ENCODE measurements at regions not wholly inside any gene's neighbourhood (a gene's known extent, or its start where the extent isn't known, plus 50 kb on each side); places are given as distances from the start of the nearest gene placed in this dataset.

DNA sequence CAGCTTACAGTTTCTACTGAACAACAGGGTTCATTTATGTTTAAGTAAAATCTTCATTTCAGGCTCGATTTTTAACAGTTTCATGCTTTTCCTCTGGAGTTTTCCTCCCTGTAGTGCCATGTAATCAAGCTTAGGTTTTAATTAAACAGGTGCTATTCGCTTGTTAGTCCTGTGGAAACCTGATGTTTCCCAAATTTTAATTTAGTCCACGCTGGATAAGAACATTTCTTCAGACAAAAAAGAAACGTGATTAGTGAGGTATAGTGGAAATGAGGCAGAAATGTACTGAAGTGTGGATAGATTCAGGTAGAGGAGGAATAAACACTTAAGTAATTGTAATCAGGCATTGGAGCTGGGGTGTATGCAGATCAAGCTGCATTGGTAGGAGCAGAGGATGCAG lies 1217.5 kb downstream of the AACS start:
- WGBS, 2 experiments (ENCODE audit: extremely low coverage in 1 of 2, insufficient coverage in 1 of 2, insufficient read length in 1 of 2, insufficient replicate concordance in 2 of 2, low coverage in 1 of 2, low lambda C conversion rate in 2 of 2, missing lambda C conversion rate in 1 of 2), result 82% methylated on average over 4 of the region's 4 CpGs; no CpG with 5 or more reads in 1 of the 2 experiments
- H3K4me2 ChIP-seq (ENCODE audit: insufficient read depth in 1 of 2, low read depth in 2 of 2, low read length in 2 of 2), result no peak overlapping the region
- peaks cover 0 to 3% (median 0%) of the 10 kb centered on the region in 4 experiments; a peak in 1 of 8 replicates for H3K36me3 ChIP-seq (ENCODE audit: control insufficient read depth in 2 of 4, insufficient read depth in 4 of 4, low read length in 3 of 4)
- no peak overlapping the region for H4K5ac ChIP-seq (ENCODE audit: insufficient read length, low read depth, low read length)
- no peaks in the 10 kb centered on the region for H3K23me2 ChIP-seq (ENCODE audit: low read depth, low read length)
- no peak overlapping the region for H2BK12ac ChIP-seq (ENCODE audit: low read depth, low read length)
- no peak overlapping the region for H3K4ac ChIP-seq (replicated peaks; ENCODE audit: insufficient read length, low read depth, low read length)
- no peaks in the 10 kb centered on the region for H3K79me2 ChIP-seq (ENCODE audit: control insufficient read depth in 1 of 2, insufficient read depth in 2 of 2, low read length in 2 of 2)
- ChIA-PET POLR2A (ENCODE audit: partially characterized antibody) (no interaction called here), CTCF (ENCODE audit: partially characterized antibody) (no interaction called here)
- no peaks in the 10 kb centered on the region for H4K20me1 ChIP-seq (replicated peaks in 1 of 2; ENCODE audit: control insufficient read depth in 1 of 2, insufficient read depth in 2 of 2, low read length in 2 of 2)
- no peak overlapping the region for H3K9ac ChIP-seq (replicated peaks in 1 of 4; ENCODE audit: extremely low read depth in 1 of 4, low read depth in 3 of 4, low read length in 3 of 4)
- no peak overlapping the region for H3K27ac ChIP-seq (ENCODE audit: low read depth, low read length)
- H3K23ac ChIP-seq (ENCODE audit: insufficient read length), result no peak overlapping the region
- no peak overlapping the region for H3K18ac ChIP-seq (ENCODE audit: extremely low read depth, low read length)
- no peak overlapping the region for H2AFZ ChIP-seq (ENCODE audit: low read length)
- no peak overlapping the region for H3K14ac ChIP-seq (ENCODE audit: insufficient read length)
- H4K91ac ChIP-seq (replicated peaks; ENCODE audit: insufficient read length, low read length), result no peak overlapping the region
- H2BK120ac ChIP-seq (replicated peaks; ENCODE audit: low read depth, low read length), result no peak overlapping the region
- H3K79me1 ChIP-seq (ENCODE audit: low read depth, low read length), result no peaks in the 10 kb centered on the region
- no peaks in the 10 kb centered on the region for H3K27me3 ChIP-seq (replicated peaks in 1 of 4; ENCODE audit: control insufficient read depth in 3 of 4, extremely low read depth in 1 of 4, insufficient read depth in 3 of 4, low read length in 3 of 4)
- no peak overlapping the region for H4K8ac ChIP-seq (ENCODE audit: extremely low read depth, insufficient read depth, low read length)
- DNase-seq (ENCODE audit: low read depth in 1 of 2, low spot score in 2 of 2) (no peak), FAIRE-seq (no peak)
- H3K4me1 ChIP-seq (replicated peaks in 1 of 4; ENCODE audit: control insufficient read depth in 3 of 4, insufficient read depth in 4 of 4, low read length in 3 of 4), result no peaks in the 10 kb centered on the region
- H2BK15ac ChIP-seq (ENCODE audit: low read length), result no peak overlapping the region; the same call in 1 of the 2 replicates
- no peak overlapping the region for H3K4me3 ChIP-seq (ENCODE audit: extremely low read depth in 1 of 4, insufficient read depth in 2 of 4, low read depth in 3 of 4, low read length in 4 of 4)
- peaks cover 0 to 3% of the 10 kb centered on the region in 2 experiments; a peak in 1 of 4 replicates for H3K9me3 ChIP-seq (ENCODE audit: insufficient read depth in 2 of 2, low read depth in 1 of 2, low read length in 1 of 2)
- no peak overlapping the region for H2BK5ac ChIP-seq (ENCODE audit: low read depth, low read length)
- no peak overlapping the region for H3K56ac ChIP-seq (replicated peaks; ENCODE audit: insufficient read length, low read depth, low read length)
- no peak overlapping the region for H2BK20ac ChIP-seq (ENCODE audit: low read length)
- no peak overlapping the region for H2AK5ac ChIP-seq (ENCODE audit: low read depth, low read length)
- TF ChIP-seq SP4 (IDR thresholded peaks at IDR 0.05; ENCODE audit: low read length) (no peak), KDM5A (IDR thresholded peaks at IDR 0.05; ENCODE audit: low read length) (no peak), CREB1 (IDR thresholded peaks at IDR 0.05) (no peak), NRF1 (IDR thresholded peaks at IDR 0.05; ENCODE audit: low read depth, low read length) (no peak), POU5F1 (IDR thresholded peaks at IDR 0.05; ENCODE audit: low read depth, low read length) (no peak), CTBP2 (IDR thresholded peaks at IDR 0.05; ENCODE audit: borderline replicate concordance, insufficient read depth, insufficient read length, low read length) (no peak), TBP (IDR thresholded peaks at IDR 0.05; ENCODE audit: low read depth, low read length) (no peak), MAX (IDR thresholded peaks at IDR 0.05) (no peak), TAF7 (optimal IDR thresholded peaks at IDR 0.05; ENCODE audit: borderline replicate concordance, low read depth, low read length) (no peak), GABPA (IDR thresholded peaks at IDR 0.05; ENCODE audit: borderline replicate concordance, insufficient read depth, low read length) (no peak), SUZ12 (IDR thresholded peaks at IDR 0.05; ENCODE audit: low read length) (no peak), RXRA (IDR thresholded peaks at IDR 0.05; ENCODE audit: insufficient read depth, low read depth, low read length) (no peak), RNF2 (IDR thresholded peaks at IDR 0.05; ENCODE audit: borderline replicate concordance, low read depth, low read length, missing control alignments, poor library complexity, severe bottlenecking) (no peak), SIRT6 (IDR thresholded peaks at IDR 0.05; ENCODE audit: low read length) (no peak), RAD21 (IDR thresholded peaks at IDR 0.05 in 1 of 2, conservative IDR thresholded peaks at IDR 0.05 in 1 of 2; ENCODE audit: low read depth in 2 of 2, low read length in 2 of 2) (no peak)
